ENCODE measurements at regions not wholly inside any gene's neighbourhood (a gene's known extent, or its start where the extent isn't known, plus 50 kb on each side); places are given as distances from the start of the nearest gene placed in this dataset.

DNA sequence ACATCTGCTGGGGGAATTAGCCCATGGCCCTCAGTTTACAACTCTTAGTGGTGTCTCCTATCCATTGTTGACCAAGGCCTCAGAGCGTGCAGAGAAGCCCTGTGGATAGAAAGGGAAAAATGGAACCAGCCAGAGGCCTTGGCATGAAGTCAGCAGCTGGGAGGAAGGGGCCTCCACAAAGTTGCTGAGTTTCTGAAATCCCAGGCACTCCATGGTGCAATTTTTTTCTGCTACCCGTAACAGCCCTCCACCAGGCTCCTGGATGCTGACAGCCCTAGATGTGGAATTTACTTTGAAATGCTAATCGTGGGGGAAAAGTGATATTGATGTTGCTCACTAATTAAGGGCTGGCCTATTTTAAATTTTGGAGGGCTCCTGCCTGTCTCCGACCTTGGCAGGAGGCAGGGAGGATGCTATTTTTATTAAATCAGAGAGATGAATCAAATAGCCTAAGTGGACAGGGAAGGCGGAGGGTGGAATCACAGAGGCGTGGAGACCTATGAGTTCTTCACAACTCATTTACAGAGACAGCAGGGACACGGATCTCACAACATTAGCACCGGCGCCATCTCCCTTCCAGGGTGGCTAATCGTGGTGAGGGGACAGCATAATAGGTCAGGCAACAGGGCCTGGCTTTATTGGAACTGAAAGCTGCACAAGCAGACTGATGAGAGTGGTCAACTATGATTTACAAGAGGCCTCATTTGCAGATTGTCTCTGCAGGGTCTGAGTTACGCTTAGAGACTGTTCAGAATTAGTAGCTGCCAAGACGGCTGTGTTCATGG, 99.8 kb upstream of the WSCD2 start:
- CTCF ChIA-PET: no interaction called here
- POLR2A ChIA-PET: no interaction called here

DNA sequence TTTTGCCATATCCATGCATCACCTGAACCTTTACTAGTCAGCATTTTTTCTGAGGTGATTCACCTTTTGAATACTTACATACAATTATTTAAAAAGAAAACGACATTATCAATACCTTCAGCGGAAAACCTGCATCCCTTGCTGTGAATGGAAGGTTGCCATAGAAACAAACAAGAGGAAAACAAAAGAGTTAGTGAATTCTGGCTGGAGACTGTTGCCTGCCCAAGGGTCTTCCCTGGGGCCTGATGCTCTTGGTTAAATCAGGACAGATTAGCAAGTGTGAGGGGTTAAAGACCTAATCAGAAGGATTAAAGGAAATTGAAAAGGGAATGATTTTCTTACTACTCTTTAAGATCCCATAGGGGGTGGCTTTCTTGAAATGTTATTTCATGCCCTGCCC, 96.0 kb upstream of the WSCD2 start:
- TF ChIP-seq CTCF (IDR thresholded peaks at IDR 0.05; ENCODE audit: control extremely low read depth, extremely low read depth, low read depth, missing control alignments): no peak
- CTCF ChIA-PET: no interaction called here
- POLR2A ChIA-PET: no interaction called here
- DNase-seq (ENCODE audit: extremely low spot score): no peak

More for the DNA sequence above, 99.8 kb upstream of the WSCD2 start:
- no peak for DNase-seq (ENCODE audit: extremely low spot score)
- no peak for TF ChIP-seq CTCF (IDR thresholded peaks at IDR 0.05; ENCODE audit: control extremely low read depth, extremely low read depth, low read depth, missing control alignments)

- POLR2A ChIA-PET: no interaction called here
- no peak for TF ChIP-seq CTCF (IDR thresholded peaks at IDR 0.05; ENCODE audit: control extremely low read depth, extremely low read depth, low read depth, missing control alignments)
- CTCF ChIA-PET: no interaction called here
- DNase-seq (ENCODE audit: extremely low spot score): no peak
Measured at GRCh38 chr12:108035372-108035771, 93.7 kb upstream of the WSCD2 start.

DNA sequence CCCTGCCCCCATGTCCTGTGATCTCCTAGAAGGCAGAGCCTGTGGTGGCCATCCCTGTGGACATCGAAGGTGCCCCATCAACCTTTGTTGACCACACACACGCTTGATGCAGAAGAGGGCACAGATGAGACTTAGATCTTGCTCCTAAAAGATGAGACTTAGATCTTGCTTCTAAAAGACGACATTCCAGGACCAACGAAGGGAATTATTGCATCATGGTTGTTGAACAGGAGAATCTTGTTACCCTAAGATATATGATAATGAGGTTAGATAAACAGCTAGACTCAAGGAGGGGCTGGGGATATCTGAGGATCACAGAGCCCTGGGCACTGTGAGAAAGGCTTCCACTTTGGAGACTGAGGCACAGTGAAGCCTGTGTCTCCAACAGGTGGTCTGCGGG, 91.1 kb upstream of the WSCD2 start:
- ChIA-PET CTCF (interaction anchor here (1.1 kb wide), 1 partner anchor 27 kb away, joined by 3 read pairs; no protein-coding TSS in a partner anchor), POLR2A (no interaction called here)
- no peak for DNase-seq (ENCODE audit: extremely low spot score)
- TF ChIP-seq CTCF (IDR thresholded peaks at IDR 0.05; ENCODE audit: control extremely low read depth, extremely low read depth, low read depth, missing control alignments): no peak

DNA sequence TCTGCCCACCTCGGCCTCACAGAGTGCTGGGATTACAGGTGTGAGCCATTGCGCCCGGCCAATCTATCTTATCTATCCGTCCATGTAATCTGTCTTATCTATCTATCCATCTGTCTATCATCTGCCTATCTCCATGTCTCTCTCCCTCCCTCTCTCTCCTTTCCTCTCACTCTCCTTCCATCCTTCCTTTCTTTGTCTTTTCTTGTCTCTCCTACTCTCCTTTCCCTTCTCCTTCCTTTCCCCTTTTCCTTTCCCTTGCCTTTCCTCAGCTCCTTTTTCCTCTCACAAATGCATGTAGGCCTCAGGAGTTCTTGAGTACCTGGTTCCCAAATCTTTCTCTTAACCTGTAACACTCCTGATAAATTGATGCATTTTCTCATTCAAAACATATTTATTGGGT, 89.3 kb upstream of the WSCD2 start:
- ChIA-PET CTCF (no interaction called here), POLR2A (no interaction called here)
- TF ChIP-seq CTCF (IDR thresholded peaks at IDR 0.05; ENCODE audit: control extremely low read depth, extremely low read depth, low read depth, missing control alignments): no peak
- no peak for DNase-seq (ENCODE audit: extremely low spot score)

DNA sequence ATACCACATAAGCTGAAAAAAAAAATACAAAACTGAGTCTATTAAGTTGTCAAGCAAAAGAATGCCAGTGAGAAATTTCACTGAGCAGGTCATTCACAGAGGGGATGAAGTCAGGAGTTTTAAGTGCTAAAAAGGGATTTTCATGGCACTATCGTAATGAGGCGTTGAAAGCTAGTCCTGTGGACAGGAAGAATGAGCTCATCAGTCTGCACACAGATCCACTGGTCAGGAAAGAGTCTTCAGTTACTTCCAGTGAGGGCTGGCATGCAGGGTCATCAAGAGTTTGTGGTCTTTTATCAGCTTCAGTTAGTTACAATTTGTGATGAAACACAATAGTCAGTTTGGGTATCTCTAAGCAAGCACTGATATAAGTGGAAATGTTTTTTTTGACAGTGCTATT, 88.1 kb upstream of the WSCD2 start:
- DNase-seq (ENCODE audit: extremely low spot score): no peak
- CTCF ChIA-PET: interaction anchor here (1.2 kb wide), 1 partner anchor 10 kb away, joined by 3 read pairs; no protein-coding TSS in a partner anchor
- POLR2A ChIA-PET: no interaction called here

More for the DNA sequence above, 88.1 kb upstream of the WSCD2 start:
- TF ChIP-seq CTCF (IDR thresholded peaks at IDR 0.05; ENCODE audit: control extremely low read depth, extremely low read depth, low read depth, missing control alignments): no peak

Data from GM10248 (cell line).